RPMI8226 (cell line): ENCODE measurements at regions not wholly inside any gene's neighbourhood (a gene's known extent, or its start where the extent isn't known, plus 50 kb on each side); places are given as distances from the start of the nearest gene placed in this dataset.
A peak's percentile ranks its signal among the peaks of the same experiment; 100 is the strongest.
"Not testable (repeated sequence)": the region's sequence is repeated elsewhere in the genome, so short reads cannot be mapped to it uniquely, and the experiment has no call there.

Source experiments
- DNase-seq: peaks from one replicate; pipeline ENCODE4 v3.0.0-alpha.2; 2015

DNA sequence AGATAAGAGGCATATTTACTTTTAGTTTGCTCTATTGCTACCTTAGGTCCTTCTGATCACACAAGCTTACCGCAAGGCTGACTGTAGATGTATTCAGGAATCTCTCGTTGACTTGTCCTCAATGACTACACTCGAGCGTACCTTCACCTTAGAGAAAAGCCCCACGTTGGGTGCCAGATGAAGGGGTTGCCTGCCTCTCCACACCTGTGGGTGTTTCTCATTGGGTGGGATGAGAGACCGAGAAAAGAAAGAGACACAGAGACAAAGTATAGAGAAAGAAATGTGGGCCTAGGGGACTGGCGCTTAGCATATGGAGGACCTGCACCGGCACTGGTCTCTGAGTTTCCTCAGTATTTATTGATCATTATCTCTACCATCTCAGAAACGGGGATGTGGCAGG is 51.8 kb downstream of the ASCL4 start:
- DNase-seq = no peak

DNA sequence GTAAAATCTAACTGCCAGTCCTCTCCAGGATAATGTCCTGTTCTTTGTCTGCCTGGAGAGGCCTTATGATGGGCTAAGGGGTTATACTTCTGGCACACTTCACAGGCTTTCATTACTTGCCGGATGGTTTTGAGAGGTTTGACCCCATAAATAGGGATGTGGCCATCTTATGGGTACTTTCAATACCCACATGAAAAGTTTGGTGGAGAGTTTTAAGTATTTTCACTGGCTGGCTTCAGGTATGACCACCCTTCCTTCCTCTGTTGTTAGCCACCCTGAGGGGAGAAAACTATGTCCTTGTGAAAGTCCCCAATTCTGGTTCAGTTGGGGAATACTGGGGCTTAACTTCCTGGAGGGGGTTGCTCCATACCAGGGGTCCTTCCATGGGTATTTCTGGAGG is 54.8 kb downstream of the ASCL4 start:
- DNase-seq = no peak

DNA sequence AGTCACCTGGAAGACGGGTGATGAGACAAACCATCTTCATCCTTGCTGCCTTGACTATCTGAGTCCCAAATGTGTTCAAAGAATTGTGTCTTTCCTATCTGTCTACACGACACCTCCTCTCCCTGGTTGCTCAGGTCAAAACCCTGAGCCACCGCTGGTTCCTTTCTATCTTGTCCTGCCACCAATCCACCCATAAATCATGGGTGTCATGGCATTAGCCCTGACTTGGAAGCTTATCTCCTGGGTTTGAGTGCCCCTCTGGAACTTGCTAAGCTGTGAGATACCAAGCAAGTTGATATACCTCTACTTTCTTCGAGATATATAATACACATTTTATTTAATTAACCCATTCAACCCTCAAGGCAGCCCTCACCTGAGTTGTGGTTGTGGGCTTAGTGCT is 57.9 kb downstream of the ASCL4 start:
- no peak for DNase-seq

DNA sequence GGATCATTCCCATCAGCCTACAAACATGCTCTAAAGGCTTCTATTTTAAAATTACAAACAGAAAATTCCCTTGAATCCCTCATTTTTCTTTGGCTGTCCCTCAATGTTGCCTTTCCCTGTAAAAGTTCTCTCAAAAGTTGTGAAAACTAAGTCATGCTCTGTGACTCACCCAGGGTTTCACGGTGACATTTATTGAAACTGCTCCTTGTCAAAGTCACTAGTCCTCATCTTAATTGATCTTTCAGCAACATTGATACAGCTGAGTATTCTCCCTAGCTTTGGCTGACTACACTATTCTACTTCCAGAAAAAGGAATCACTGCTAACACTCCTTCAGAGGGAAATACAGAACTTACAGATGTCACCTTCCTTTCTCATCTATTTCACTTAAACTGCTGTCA is 65.7 kb downstream of the ASCL4 start:
- no peak for DNase-seq

DNA sequence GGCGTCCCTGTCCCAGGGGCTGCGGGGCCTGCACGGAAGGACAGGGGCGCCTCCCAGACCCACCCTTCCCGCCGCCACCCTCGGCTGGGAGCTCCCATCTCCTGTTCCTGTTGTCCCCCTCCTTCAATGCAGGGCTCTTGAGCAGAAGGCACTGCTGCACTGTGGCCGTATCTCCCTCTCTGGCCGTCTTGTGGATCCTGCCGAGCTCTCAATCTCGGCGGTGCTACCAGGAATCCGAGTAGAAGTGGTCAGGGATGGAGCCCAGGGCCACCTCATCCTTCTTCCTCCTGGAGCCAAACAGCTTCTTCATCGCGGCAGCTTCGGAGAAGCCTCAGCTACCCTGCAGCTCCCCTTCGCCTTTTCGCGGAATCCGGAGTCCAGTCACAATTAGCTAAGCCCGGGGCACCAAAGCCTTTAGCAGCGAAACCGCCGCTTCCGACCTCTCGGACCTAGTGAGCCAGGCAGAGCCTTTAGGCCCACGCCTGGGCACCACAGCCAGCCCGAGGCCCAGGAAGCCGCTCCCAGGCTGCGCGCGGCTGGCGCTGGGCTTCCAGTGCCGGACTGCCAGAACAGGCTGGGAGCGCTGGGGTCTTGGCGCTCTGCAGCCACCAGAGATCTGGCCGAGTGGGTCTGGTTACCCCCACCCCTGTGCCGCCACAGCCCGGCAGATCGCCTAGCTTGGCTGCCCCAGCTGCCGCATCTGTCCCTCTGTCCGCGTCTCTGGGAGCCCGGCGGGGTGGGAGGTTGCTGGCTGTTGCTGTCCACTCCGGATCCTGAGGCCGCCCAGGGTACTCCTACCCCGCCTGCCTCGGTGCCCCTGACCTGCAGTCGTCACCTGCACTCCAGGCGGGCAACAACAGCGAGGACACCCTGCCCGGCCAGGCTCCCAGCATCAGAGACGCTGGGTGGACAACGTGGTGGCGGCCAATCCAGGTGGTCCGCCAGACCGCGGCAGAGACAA is 69.1 kb downstream of the ASCL4 start:
- no peak for DNase-seq

DNA sequence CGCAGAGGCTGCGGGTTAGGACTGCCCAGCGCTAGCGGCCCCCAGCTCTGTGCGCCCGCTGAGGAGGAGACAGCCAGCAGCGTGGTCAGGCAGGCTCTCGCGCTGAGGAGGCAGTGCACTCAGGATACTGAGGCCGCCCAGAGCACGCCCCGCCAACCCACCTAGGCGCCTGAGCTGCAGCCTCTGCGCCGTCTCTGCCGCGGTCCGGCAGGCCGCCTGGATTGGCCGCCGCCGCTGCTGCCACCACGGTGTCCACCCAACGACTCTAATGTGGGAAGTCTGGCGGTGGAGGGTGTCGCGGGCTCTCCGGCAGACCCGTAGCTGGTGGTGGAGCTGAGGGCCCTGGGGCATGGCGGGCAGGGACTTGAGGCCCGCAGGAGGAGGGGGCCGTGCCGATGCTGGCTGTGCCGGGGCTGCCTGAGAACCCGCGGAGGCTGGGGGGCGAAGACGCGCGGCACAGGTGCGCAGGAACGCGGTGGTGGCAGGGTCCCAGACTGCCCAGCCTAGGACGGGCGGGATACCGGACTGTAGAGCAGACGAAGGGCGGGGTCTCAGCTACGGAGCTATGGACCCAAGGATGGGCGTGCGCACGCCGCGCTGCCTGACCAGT is 69.9 kb downstream of the ASCL4 start:
- DNase-seq = no peak

DNA sequence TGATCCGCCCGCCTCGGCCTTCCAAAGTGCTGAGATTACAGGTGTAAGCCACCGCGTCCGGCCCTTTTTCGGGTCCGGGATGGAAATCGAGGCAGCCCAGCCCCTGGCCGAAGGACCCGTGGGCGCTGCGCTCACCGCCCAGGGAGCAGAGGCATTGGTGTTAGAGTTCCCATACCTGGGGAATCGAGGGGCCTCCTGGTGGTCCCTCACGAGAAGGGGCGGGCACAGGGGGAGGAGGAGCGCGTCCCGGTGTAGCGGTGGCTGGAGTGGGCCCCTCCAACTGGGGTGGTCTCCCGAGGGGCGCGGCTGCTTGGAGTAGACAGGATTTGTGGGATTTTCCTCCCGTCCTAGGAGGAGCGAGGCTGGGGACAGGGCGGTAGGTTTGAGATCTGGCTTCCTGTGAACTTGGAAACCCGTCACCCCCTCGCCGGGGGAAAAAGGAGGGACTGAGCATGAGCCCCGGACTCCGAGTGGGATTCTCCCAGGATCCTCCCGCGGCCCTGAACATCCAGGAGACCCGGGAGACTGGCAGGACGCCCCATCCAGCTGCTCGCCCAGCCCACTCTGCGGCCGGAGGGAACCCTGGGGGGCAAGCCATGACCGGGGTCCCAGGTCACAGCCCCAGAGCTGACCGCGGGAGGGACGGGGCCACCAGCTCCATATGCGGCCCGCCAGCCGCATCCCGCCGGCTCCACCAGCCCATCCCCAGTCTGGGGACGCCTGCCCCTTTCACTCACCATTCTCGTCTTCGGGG is 70.9 kb downstream of the ASCL4 start:
- DNase-seq = no peak

DNA sequence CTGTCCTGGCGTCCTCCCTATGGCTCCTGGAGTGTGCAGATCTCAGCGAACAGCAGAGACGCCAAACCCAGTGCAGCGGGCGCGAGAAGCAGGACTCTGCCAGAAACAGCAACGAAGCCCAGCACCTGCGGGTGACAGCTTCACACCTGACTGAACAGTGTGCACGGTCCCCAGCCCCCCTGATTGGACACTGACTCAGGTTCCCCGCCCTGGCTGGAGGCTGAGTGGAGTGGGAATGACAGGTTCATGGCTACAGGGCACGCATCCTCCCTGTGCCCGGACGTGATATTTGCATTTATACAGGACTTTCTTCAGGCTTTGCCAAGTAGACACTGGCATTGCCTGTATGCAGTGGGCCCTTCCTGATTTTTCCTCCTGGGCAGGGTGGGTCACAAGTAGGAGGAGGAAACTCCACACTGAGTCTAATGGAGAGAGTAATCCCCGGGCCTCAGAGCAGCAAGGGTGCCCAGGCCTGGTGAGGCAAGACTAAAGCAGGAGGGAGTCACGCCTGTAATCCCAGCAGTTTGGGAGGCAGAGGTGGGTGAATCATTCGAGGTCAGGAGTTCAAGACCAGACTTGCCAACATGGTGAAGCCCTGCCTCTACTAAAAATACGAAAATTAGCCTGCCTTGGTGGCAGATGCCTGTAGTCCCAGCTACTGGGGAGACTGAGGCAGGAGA is 71.6 kb downstream of the ASCL4 start:
- DNase-seq = no peak

DNA sequence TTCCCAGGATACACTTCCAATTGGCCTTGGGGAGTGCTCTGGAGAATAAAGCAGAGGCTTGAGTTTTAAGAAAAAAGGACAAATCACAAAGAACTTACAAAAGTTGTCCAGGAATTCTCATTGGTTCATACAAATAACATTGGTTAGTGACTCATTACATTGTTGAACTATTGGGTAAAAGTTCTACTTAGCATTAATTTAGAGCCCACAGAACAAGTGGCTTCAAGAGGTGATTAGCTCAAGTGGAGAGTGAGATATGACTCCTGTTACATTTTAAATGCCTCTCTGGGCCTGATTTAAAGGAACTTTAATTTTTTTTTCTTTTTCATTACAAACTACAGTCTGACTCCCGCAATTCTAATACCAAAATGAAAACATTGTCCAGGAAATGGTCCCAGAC is 72.9 kb downstream of the ASCL4 start:
- DNase-seq = no peak

DNA sequence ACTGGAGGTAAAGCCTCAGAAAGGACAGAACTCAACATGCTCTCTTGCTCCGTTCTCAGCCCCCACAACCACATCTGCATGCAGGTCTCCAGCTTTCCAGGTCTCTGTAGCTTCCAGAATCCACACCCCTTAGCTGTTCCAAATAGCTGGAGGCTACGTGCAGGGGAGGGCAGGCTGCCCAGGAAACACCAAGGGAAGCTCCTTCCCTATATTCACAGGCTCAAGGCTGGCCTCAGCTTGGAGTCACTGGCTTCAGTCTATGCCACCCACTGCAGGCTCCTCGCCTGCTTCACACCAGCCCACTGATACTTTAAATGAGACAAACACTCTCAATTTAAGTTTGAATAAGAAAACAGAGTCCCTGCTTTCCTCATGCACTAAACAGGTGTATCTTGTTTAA is 73.3 kb downstream of the ASCL4 start:
- no peak for DNase-seq

DNA sequence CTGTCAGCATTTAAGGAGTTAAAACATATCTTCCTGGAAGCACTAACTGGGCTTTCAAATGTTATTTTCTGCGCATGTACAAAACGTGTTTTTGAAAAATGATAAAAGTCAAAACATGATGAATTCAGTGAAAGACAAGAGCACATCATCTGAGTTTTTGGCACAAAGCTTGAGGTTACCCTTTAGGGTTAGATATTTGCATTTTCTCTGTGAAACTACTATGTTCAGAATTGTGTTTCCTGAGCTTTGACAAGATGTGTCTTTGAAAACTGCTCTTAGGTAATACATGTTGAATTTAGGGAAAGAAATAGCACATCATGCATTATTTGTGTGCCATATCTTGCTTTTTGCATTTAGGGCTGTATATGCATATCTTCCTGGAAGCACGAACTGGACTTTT is 79.0 kb downstream of the ASCL4 start:
- no peak for DNase-seq

DNA sequence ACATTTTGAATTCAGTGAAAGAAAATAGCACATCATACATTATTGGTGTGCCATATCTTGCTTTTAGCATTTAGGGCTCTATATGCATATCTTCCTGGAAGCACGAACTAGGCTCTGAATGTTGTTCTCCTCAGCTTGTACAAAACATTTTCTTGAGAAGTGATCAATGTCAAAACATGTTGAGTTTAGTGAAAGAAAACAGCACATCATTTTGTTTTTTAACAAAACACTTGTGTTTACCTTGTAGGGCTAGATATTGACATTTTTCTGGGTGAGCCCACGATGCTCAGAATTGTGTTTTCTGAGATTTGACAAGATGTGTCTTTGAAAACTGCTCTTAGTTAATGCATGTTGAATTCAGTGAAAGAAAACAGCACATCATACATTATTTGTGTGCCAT is 81.0 kb downstream of the ASCL4 start:
- DNase-seq = no peak

DNA sequence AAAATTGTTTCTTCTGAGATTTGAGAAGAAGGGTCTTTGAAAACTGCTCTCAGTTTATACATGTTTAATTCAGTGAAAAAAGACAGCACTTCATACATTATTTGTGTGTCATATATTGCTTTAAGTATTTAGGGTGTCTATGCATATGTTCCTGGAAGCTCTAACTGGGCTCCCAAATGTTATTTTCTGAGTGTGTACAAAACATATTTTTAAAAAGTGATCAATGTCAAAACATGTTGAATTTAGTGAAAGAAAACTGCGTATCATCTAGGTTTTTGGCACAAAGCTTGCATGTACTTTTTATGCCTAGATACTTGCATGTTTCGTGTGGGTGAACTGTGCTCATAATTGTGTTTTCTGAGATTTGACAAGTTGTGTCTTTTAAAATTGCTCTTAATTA is 81.6 kb downstream of the ASCL4 start:
- DNase-seq = no peak

DNA sequence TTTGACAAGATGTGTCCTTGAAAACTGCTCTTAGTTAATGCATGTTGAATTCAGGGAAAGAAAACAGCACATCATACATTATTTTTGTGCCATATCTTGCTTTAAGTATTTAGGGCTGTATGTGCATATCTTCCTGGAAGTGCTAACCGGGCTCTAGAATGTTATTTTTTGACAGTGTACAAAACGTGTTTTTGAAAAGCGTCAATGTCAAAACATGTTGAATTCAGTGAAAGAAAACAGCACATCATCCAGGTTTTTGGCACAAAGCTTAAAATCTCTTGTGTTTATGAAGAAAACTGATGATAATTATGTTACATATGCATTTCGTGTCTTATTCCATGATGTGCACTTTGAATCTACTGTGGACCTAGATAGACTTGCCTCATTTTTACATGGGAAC is 82.7 kb downstream of the ASCL4 start:
- no peak for DNase-seq

DNA sequence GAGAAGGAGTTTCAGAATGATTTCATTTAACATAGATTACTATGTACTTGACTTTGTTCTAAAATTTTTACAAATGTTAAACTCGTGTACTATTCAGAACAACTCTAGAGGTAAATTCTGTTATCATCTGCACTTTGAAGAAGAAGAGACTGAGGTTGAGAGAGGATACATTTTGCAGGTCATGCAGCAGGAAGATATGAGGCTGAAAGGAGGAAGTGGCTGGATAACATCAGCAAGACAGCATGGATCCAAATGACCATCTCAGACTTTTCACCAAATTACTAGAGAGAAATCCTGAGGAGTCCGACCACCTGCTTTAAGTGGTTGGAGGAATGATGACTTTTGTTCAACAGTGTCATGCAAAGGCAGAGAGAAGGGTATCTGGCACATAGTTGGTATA is 84.9 kb downstream of the ASCL4 start:
- DNase-seq = no peak

DNA sequence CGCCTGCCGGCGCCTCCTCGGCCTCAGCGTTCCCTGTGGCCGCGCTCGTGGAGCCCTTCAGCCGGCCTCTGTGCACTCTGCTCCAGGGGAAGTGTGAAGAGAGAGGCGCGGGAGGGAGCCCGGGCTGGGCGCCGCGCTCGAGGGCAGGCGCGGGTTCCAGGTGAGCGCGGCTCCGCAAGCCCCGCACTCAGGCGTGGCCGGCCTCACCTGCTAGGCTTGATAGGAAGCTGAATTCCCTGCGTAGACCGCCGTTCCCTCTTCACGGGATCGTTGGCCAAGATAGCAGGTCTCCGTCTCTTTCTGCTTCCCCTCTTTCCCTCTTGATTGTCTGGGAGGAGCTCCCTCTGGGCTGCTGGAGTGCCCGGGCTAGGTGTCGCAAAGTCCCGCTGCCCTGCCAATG is 89.7 kb downstream of the ASCL4 start:
- DNase-seq = no peak

DNA sequence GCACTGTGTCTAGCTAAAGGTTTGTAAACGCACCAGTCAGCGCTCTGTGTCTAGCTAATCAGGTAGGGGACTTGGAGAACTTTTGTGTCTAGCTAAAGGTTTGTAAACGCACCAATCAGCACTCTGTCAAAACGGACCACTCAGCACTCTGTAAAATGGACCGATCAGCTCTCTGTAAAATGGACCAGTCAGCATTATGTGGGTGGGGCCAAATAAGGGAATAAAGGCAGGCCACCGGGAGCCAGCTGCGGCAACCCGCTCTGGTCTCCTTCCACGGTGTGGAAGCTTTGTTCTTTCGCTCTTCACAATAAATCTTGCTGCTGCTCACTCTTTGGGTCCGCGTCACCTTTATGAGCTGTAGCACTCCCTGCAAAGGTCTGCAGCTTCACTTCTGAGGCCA is 90.2 kb downstream of the ASCL4 start:
- DNase-seq = not testable (repeated sequence)

DNA sequence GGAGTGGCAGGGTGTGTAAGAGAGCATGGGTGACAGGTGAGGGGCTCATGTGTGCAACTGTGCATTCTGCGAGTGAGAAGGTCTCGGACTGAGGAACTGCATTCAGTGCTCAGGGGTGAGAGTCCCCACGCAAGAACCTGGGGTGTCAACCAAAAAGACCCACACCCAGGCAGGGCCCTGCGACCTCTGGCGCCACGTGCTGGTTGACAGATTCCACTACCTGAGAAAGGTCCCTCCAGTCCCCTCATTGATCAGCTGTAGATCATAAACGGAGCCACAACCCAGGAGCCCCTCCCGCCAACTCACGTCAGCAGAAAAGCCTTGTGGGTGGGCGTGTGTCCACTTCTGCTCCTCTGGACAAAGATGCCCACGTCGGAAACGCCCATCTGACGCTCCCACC is 98.7 kb downstream of the ASCL4 start:
- no peak for DNase-seq

DNA sequence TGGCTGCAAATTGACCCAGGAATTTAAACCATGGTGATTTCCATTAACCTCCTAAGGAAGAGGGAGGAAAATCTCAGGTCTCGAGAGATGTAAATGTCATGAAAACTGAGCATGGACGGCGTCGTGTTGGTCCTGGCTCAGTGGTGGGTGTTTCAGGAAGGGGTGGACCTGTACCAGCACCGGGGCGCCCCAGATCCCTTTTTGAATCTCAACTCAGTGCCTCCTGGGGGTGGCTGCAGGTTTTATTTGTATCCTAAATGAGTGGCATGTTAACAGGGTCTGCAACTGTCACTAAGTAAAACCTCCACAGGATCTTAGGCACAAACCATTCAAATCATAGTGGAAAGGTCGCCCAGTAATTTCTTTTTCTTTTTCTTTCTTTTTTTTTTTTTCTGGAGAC is 101.3 kb downstream of the ASCL4 start:
- DNase-seq = no peak

DNA sequence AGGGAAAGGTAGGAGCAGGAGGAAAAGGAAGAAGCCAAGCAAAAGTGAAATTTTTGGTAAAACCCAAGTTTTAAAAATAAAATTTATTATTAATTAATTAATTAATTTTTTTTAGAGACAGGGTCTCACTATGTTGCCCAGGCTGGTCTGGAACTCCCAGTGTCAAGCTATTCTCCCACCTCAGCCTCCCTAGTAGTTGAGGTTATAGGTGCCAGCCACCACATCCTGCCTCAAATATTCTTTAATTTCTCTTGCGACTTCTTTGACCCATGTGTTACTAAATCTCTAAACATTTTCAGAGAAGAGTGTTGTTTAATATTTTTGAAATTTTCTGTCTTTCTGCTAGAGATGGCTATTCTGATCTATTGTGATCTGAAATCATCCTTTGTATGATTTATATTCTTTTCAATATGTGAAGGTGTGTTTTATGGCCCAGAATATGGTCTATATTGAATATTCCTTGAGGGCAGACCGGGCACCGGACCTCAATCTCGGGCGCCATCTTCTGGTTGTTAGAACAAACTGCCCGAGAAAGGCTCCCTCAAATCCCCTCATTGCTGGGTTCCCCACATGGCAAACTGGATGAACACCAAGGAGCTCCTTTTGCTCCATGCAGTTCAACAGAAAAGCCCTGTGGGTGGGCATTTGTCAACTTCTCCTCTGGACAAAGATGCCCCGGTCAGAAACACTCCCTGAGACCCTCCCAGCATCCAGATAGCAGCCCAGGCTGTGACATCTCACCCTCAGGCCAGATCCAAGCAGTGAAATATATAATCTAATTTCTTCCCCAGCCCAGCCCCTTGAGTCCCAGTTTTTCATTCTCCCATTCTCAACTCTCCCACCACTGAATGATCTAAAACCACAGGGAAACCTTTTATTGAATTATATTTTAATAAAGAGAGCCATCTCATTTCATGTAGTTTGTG is 110.5 kb downstream of the ASCL4 start:
- peak; percentile 77 for DNase-seq

DNA sequence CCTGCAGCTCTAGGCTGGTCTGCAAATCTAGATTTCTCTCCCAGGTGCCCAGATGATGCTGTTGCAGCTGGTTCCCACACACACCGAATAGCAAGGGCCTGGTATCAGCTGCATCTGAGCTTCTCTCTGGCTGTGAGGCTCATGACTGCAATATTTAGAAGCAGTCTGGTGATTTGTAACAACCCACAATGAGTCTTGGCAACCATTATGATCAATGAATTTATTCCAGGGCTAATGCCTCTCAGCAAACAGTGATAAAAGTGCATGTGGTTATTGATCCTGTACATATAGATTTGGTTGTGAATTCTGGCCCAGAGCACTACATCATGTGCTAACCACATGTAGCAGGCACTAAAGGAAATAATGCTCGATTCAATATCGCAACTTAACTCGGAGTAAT is 114.3 kb downstream of the ASCL4 start:
- DNase-seq = no peak

DNA sequence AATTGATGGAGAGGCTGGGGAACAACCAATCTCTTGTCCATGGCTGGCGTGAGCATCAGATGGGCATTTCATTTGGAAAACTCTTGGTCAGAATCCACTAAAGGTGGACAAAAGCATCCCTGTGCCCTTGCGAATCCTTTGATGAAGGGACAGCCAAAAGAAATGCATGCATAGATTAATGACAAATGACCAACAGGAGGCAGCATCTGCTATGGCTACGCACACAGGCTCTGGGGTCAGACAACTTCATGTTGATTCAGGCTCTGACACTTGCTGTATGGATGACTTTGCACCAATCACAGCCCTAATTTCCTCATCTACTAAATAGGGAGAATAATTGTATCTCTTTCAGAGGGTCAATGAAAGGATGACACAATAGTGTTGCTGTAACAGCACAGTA is 117.5 kb downstream of the ASCL4 start:
- peak; percentile 18 for DNase-seq
